ENCODE measurements at regions not wholly inside any gene's neighbourhood (a gene's known extent, or its start where the extent isn't known, plus 50 kb on each side); places are given as distances from the start of the nearest gene placed in this dataset.
A peak's percentile ranks its signal among the peaks of the same experiment; 100 is the strongest.
"Not testable (repeated sequence)": the region's sequence is repeated elsewhere in the genome, so short reads cannot be mapped to it uniquely, and the experiment has no call there.

- no peak for DNase-seq (ENCODE audit: low spot score)
Measured at GRCh38 chr5:56763711-56764466, 51.5 kb upstream of the MAP3K1 start.

GRCh38 chr5:56763182-56763581, 52.2 kb upstream of the MAP3K1 start:
- no peak for DNase-seq (ENCODE audit: low spot score)

GRCh38 chr5:56761151-56761885, 54.0 kb upstream of the MAP3K1 start:
- DNase-seq (ENCODE audit: low spot score): no peak

GRCh38 chr5:56760723-56761122, 54.6 kb upstream of the MAP3K1 start:
- DNase-seq (ENCODE audit: low spot score): no peak

- DNase-seq (ENCODE audit: low spot score): peak; percentile 47
Measured at GRCh38 chr5:56759521-56760216, 55.7 kb upstream of the MAP3K1 start.

GRCh38 chr5:56757077-56757476, 58.3 kb upstream of the MAP3K1 start:
- DNase-seq (ENCODE audit: low spot score): no peak

- no peak for DNase-seq (ENCODE audit: low spot score)
Measured at GRCh38 chr5:56755036-56755555, 60.3 kb upstream of the MAP3K1 start.

- not testable (repeated sequence) for DNase-seq (ENCODE audit: low spot score)
Measured at GRCh38 chr5:56753588-56753987, 61.8 kb upstream of the MAP3K1 start.

- no peak for DNase-seq (ENCODE audit: low spot score)
Measured at GRCh38 chr5:56751572-56752313, 63.6 kb upstream of the MAP3K1 start.

GRCh38 chr5:56749842-56750241, 65.5 kb upstream of the MAP3K1 start:
- DNase-seq (ENCODE audit: low spot score): no peak

GRCh38 chr5:56746553-56747339, 68.6 kb upstream of the MAP3K1 start:
- DNase-seq (ENCODE audit: low spot score): no peak

GRCh38 chr5:56745864-56746263, 69.5 kb upstream of the MAP3K1 start:
- no peak for DNase-seq (ENCODE audit: low spot score)

GRCh38 chr5:56740868-56741267, 74.5 kb upstream of the MAP3K1 start:
- no peak for DNase-seq (ENCODE audit: low spot score)

GRCh38 chr5:56739990-56740389, 75.4 kb upstream of the MAP3K1 start:
- DNase-seq (ENCODE audit: low spot score): no peak

GRCh38 chr5:56737951-56738606, 77.3 kb upstream of the MAP3K1 start:
- no peak for DNase-seq (ENCODE audit: low spot score)

- no peak for DNase-seq (ENCODE audit: low spot score)
Measured at GRCh38 chr5:56737002-56737621, 78.2 kb upstream of the MAP3K1 start.

GRCh38 chr5:56735849-56736641, 79.3 kb upstream of the MAP3K1 start:
- DNase-seq (ENCODE audit: low spot score): no peak

- no peak for DNase-seq (ENCODE audit: low spot score)
Measured at GRCh38 chr5:56734091-56734694, 81.2 kb upstream of the MAP3K1 start.

GRCh38 chr5:56733580-56733979, 81.8 kb upstream of the MAP3K1 start:
- DNase-seq (ENCODE audit: low spot score): no peak
